HL-60 (cell line): ENCODE measurements at regions not wholly inside any gene's neighbourhood (a gene's known extent, or its start where the extent isn't known, plus 50 kb on each side); places are given as distances from the start of the nearest gene placed in this dataset.

Source experiments
- DNase-seq, 2 experiments: peaks; one replicate each; pipeline ENCODE4 v3.0.0-alpha.2; 2010 to 2020; ENCODE audit warnings: low read depth in 1 of 2, low spot score in 1 of 2
- H3K27ac ChIP-seq: fragments of 250-450 bp; sonication (Bioruptor Pico); replicated peaks from 2 replicates; pipeline ENCODE4 v1.5.1; 2020; ENCODE audit warnings: mild to moderate bottlenecking, moderate library complexity
- H3K27me3 ChIP-seq: fragments of 250-450 bp; sonication (Bioruptor Pico); 2 replicates; pipeline ENCODE4 v1.5.1; 2021; ENCODE audit warnings: mild to moderate bottlenecking, moderate library complexity; ENCODE audit not compliant: insufficient read depth, poor library complexity, severe bottlenecking
- H3K4me3 ChIP-seq: replicated peaks from 2 replicates; pipeline ENCODE4 v1.5.1; 2011; ENCODE audit warnings: mild to moderate bottlenecking, control low read depth, low read length; ENCODE audit not compliant: insufficient read depth
- CTCF ChIP-seq: IDR thresholded peaks from one replicate; pipeline ENCODE4 v1.5.1; 2011; ENCODE audit warnings: low read length, control low read depth, inconsistent platforms; ENCODE audit not compliant: insufficient read depth
- GABPA ChIP-seq: IDR thresholded peaks from 2 replicates; pipeline ENCODE4 v1.6.1; 2012; ENCODE audit warnings: low read depth
- POLR2AphosphoS5 ChIP-seq: IDR thresholded peaks from 2 replicates; pipeline ENCODE4 v1.6.1; 2012; ENCODE audit warnings: low read depth
- REST ChIP-seq: IDR thresholded peaks from 2 replicates; pipeline ENCODE4 v1.6.1; 2012; ENCODE audit warnings: low read depth; ENCODE audit not compliant: insufficient replicate concordance
- SPI1 ChIP-seq: IDR thresholded peaks from 2 replicates; pipeline ENCODE4 v1.6.1; 2012; ENCODE audit warnings: low read depth, mild to moderate bottlenecking, borderline replicate concordance

GRCh38 chr2:194126418-194126817 lies 1530.6 kb upstream of the SLC39A10 start:
- Histone ChIP-seq H3K27me3 (no peaks in the 10 kb centered on the region), H3K27ac (no peak overlapping the region)
- no peak for TF ChIP-seq SPI1
- no peak for TF ChIP-seq GABPA
- TF ChIP-seq CTCF: no peak
- TF ChIP-seq POLR2AphosphoS5: no peak
- no peak for TF ChIP-seq REST

GRCh38 chr2:194116861-194117260 lies 1540.2 kb upstream of the SLC39A10 start:
- no peaks in the 10 kb centered on the region for H3K27me3 ChIP-seq

More at GRCh38 chr2:194126418-194126817, 1530.6 kb upstream of the SLC39A10 start:
- no peak for DNase-seq
- H3K4me3 ChIP-seq: no peak overlapping the region

GRCh38 chr2:194105358-194105757 lies 1551.7 kb upstream of the SLC39A10 start:
- H3K27me3 ChIP-seq: no peaks in the 10 kb centered on the region
- no peak overlapping the region for H3K27ac ChIP-seq
- DNase-seq: no peak
- TF ChIP-seq GABPA: no peak
- TF ChIP-seq CTCF: no peak
- TF ChIP-seq POLR2AphosphoS5: no peak
- TF ChIP-seq REST: no peak
- no peak for TF ChIP-seq SPI1
- H3K4me3 ChIP-seq: no peak overlapping the region

More at GRCh38 chr2:194116861-194117260, 1540.2 kb upstream of the SLC39A10 start:
- TF ChIP-seq CTCF (no peak), POLR2AphosphoS5 (no peak), SPI1 (no peak), GABPA (no peak), REST (no peak)
- no peak overlapping the region for H3K27ac ChIP-seq
- no peak overlapping the region for H3K4me3 ChIP-seq
- DNase-seq: no peak
